HEK293 (cell line): ENCODE measurements at regions not wholly inside any gene's neighbourhood (a gene's known extent, or its start where the extent isn't known, plus 50 kb on each side); places are given as distances from the start of the nearest gene placed in this dataset.

ENCODE experiments used
- PBX3 ChIP-seq: sonication (generic); formaldehyde crosslinking; IDR thresholded peaks from 2 replicates; pipeline ENCODE4 v1.8.1; 2022; ENCODE audit warnings: mild to moderate bottlenecking, moderate library complexity, missing genetic modification reagents
- SP2 ChIP-seq: fragments of 450-650 bp; formaldehyde crosslinking; IDR thresholded peaks from 2 replicates; pipeline ENCODE4 v1.5.1; 2016; ENCODE audit warnings: missing biosample characterization, missing genetic modification characterization
- ZNF274 ChIP-seq, 2 experiments: fragments of 200-500 bp in 1 of 2; fragments of 450-650 bp in 1 of 2; sonication (Bioruptor generic) in 1 of 2; formaldehyde crosslinking in 1 of 2; IDR thresholded peaks; 2 replicates each; pipeline versions ENCODE4 v1.5.1 to v1.6.1; 2014 to 2016; ENCODE audit warnings: borderline replicate concordance in 1 of 2, inconsistent platforms in 1 of 2, low read length in 1 of 2, missing biosample characterization in 1 of 2, missing genetic modification characterization in 1 of 2
- ZNF324 ChIP-seq: fragments of 450-650 bp; formaldehyde crosslinking; IDR thresholded peaks from 2 replicates; pipeline ENCODE4 v1.5.1; 2016; ENCODE audit warnings: missing biosample characterization, missing genetic modification characterization
- ZNF776 ChIP-seq: fragments of 450-650 bp; formaldehyde crosslinking; IDR thresholded peaks from 2 replicates; pipeline ENCODE4 v1.5.0; 2017; ENCODE audit warnings: missing biosample characterization, missing genetic modification characterization, borderline replicate concordance
- ZNF792 ChIP-seq: fragments of 450-650 bp; formaldehyde crosslinking; IDR thresholded peaks from 2 replicates; pipeline ENCODE4 v1.5.1; 2016; ENCODE audit warnings: missing biosample characterization, missing genetic modification characterization
- TF ChIP-seq, protein P1 (sequence below): fragments of 450-650 bp; formaldehyde crosslinking; IDR thresholded peaks from 2 replicates; pipeline ENCODE4 v1.5.1; 2016; ENCODE audit warnings: missing biosample characterization, missing genetic modification characterization
- TF ChIP-seq, protein P2 (sequence below): fragments of 450-650 bp; formaldehyde crosslinking; IDR thresholded peaks from 2 replicates; pipeline ENCODE4 v1.5.1; 2016; ENCODE audit warnings: missing biosample characterization, missing genetic modification characterization, low read depth
- TF ChIP-seq, protein P3 (sequence below): fragments of 450-650 bp; formaldehyde crosslinking; IDR thresholded peaks from 2 replicates; pipeline ENCODE4 v1.5.1; 2016; ENCODE audit warnings: missing biosample characterization, missing genetic modification characterization, borderline replicate concordance

GRCh38 chr12:13472690-13473089 is 276.2 kb downstream of the EMP1 start:
- TF ChIP-seq PBX3 (no peak), ZNF792 (tag by site-specific recombination) (no peak), ZNF776 (tag by site-specific recombination) (no peak), ZNF324 (no peak), ZNF274 (IDR thresholded peaks at IDR 0.05; ENCODE audit: low read length) (no peak), ZNF274 (tag by site-specific recombination; IDR thresholded peaks at IDR 0.05; ENCODE audit: borderline replicate concordance) (no peak), SP2 (tag by site-specific recombination) (no peak)
- TF ChIP-seq, protein P1, sequence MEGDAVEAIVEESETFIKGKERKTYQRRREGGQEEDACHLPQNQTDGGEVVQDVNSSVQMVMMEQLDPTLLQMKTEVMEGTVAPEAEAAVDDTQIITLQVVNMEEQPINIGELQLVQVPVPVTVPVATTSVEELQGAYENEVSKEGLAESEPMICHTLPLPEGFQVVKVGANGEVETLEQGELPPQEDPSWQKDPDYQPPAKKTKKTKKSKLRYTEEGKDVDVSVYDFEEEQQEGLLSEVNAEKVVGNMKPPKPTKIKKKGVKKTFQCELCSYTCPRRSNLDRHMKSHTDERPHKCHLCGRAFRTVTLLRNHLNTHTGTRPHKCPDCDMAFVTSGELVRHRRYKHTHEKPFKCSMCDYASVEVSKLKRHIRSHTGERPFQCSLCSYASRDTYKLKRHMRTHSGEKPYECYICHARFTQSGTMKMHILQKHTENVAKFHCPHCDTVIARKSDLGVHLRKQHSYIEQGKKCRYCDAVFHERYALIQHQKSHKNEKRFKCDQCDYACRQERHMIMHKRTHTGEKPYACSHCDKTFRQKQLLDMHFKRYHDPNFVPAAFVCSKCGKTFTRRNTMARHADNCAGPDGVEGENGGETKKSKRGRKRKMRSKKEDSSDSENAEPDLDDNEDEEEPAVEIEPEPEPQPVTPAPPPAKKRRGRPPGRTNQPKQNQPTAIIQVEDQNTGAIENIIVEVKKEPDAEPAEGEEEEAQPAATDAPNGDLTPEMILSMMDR (tag by site-specific recombination) = no peak
- TF ChIP-seq, protein P2, sequence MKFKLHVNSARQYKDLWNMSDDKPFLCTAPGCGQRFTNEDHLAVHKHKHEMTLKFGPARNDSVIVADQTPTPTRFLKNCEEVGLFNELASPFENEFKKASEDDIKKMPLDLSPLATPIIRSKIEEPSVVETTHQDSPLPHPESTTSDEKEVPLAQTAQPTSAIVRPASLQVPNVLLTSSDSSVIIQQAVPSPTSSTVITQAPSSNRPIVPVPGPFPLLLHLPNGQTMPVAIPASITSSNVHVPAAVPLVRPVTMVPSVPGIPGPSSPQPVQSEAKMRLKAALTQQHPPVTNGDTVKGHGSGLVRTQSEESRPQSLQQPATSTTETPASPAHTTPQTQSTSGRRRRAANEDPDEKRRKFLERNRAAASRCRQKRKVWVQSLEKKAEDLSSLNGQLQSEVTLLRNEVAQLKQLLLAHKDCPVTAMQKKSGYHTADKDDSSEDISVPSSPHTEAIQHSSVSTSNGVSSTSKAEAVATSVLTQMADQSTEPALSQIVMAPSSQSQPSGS = no peak
- TF ChIP-seq, protein P3, sequence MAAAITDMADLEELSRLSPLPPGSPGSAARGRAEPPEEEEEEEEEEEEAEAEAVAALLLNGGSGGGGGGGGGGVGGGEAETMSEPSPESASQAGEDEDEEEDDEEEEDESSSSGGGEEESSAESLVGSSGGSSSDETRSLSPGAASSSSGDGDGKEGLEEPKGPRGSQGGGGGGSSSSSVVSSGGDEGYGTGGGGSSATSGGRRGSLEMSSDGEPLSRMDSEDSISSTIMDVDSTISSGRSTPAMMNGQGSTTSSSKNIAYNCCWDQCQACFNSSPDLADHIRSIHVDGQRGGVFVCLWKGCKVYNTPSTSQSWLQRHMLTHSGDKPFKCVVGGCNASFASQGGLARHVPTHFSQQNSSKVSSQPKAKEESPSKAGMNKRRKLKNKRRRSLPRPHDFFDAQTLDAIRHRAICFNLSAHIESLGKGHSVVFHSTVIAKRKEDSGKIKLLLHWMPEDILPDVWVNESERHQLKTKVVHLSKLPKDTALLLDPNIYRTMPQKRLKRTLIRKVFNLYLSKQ (tag by site-specific recombination) = no peak
